ENCODE measurements at regions not wholly inside any gene's neighbourhood (a gene's known extent, or its start where the extent isn't known, plus 50 kb on each side); places are given as distances from the start of the nearest gene placed in this dataset.

DNA sequence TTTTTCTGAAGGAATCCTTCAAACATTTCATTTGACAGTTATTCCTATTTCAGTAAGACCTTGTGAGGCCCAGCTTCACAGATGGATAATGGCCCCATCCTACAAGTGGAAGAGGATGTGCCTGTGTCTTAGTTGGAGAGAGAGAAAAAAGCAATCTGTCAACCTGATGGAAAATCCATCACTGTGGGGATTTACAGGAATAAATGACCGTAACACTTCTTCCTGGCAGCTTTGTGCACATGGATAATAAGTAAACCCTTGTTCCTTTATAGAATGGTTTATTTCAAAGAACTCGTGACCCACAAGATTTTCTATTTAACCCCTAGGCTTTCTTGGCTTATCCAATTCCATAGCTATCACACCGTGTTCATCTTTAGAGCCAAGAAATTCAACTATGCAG is 121.4 kb upstream of the PCED1B start:
- no peak for TF ChIP-seq CTCF (IDR thresholded peaks at IDR 0.05)
- TF ChIP-seq POLR2A (IDR thresholded peaks at IDR 0.05; ENCODE audit: low read depth): no peak

All from esophagus muscularis mucosa (tissue), 3 donors.